Body of pancreas (tissue), 4 donors: ENCODE measurements at regions not wholly inside any gene's neighbourhood (a gene's known extent, or its start where the extent isn't known, plus 50 kb on each side); places are given as distances from the start of the nearest gene placed in this dataset.

Experiments
- ATAC-seq: fragments of 150-250 bp; one replicate; pipeline ENCODE4 v1.9.1; 2016
- DNase-seq, 4 donors: peaks; one replicate each; pipeline ENCODE4 v3.0.0-alpha.2; 2019
- H3K27ac ChIP-seq, 4 donors: fragments of 200-600 bp; sonication (generic); 1 replicate in 3 of 4; 2 replicates in 1 of 4; pipeline versions ENCODE4 v1.5.1 to v1.6.1; 2016 to 2019; ENCODE audit warnings: mild to moderate bottlenecking in 1 of 4, mixed read lengths in 1 of 4, moderate library complexity in 1 of 4
- H3K27me3 ChIP-seq, 2 donors: fragments of 200-600 bp; sonication (generic); one replicate each; pipeline ENCODE4 v1.6.0; 2016; ENCODE audit warnings: mild to moderate bottlenecking in 1 of 2
- H3K36me3 ChIP-seq, 2 donors: fragments of 200-600 bp; sonication (generic); replicated peaks in 1 of 2; 2 replicates each; pipeline ENCODE4 v1.5.1; 2016; ENCODE audit warnings: low read depth in 2 of 2; ENCODE audit not compliant: insufficient read depth in 1 of 2
- H3K4me1 ChIP-seq: fragments of 200-600 bp; sonication (generic); one replicate; pipeline ENCODE4 v1.6.0; 2016
- H3K4me3 ChIP-seq, 2 donors: fragments of 200-600 bp; sonication (generic); 1 replicate in 1 of 2; 2 replicates in 1 of 2; pipeline ENCODE4 v1.5.1; 2016 to 2019
- H3K9me3 ChIP-seq, 3 donors: fragments of 200-600 bp; sonication (generic); 1 replicate in 2 of 3; 2 replicates in 1 of 3; pipeline ENCODE4 v1.5.1; 2016
- CTCF ChIP-seq, 7 experiments: fragments of 450-650 bp in 4 of 7; fragments of 200-600 bp in 3 of 7; sonication (generic) in 3 of 7; IDR thresholded peaks; one replicate each; pipeline ENCODE4 v1.5.1; 2016 to 2019; ENCODE audit warnings: antibody characterized with exemption in 7 of 7
- POLR2A ChIP-seq, 3 donors: fragments of 450-650 bp; IDR thresholded peaks; one replicate each; pipeline ENCODE4 v1.6.1; 2016; ENCODE audit warnings: antibody characterized with exemption in 3 of 3, mild to moderate bottlenecking in 2 of 3
- WGBS, 2 donors: methylation state at CpG; one replicate each; pipeline ENCODE4 v1.1.5; 2017; 5-methylcytosine and 5-hydroxymethylcytosine counted together
- intact Hi-C: fragments of 100-400 bp; cut with DNase I; formaldehyde crosslinking; loops from one replicate; pipeline ENCODE4 v1.15.1; 2023

GRCh38 chr5:107047048-107047447 is 623.7 kb downstream of the EFNA5 start:
- no peak overlapping the region for H3K27ac ChIP-seq
- H3K4me3 ChIP-seq, result no peak overlapping the region
- H3K9me3 ChIP-seq, result no peaks in the 10 kb centered on the region
- ATAC-seq (no peak), DNase-seq (no peak)
- H3K27me3 ChIP-seq, result no peaks in the 10 kb centered on the region
- no peaks in the 10 kb centered on the region for H3K36me3 ChIP-seq
- no peaks in the 10 kb centered on the region for H3K4me1 ChIP-seq
- WGBS, 2 donors, result 62 to 63% methylated on average over 2 of the region's 2 CpGs
- TF ChIP-seq CTCF (IDR thresholded peaks at IDR 0.05) (no peak), POLR2A (IDR thresholded peaks at IDR 0.05) (no peak)
- intact Hi-C loops, result no loop called here

DNA sequence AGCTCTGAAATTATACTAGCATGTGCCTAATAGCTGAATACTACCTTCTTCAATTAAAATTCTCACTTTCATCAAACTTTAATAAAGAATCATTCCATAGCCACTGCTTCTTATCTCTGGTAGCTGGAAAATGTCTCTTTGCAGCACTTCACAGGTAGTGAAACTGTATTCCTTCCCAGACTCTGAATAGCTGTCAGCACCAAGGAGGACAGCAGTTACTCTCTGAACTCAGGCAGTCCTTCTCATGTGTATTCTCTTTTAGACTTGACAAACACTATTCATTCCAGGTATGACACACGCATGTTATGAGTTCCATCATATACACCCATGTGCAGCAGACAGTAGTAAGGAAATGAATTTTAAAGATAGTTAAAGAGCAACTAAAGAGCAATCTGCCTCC is 627.1 kb downstream of the EFNA5 start:
- no peak for TF ChIP-seq CTCF (IDR thresholded peaks at IDR 0.05)
- TF ChIP-seq POLR2A (IDR thresholded peaks at IDR 0.05), result no peak
- H3K27me3 ChIP-seq, result no peaks in the 10 kb centered on the region
- H3K4me3 ChIP-seq, result no peak overlapping the region
- DNase-seq (no peak), ATAC-seq (no peak)
- no peak overlapping the region for H3K27ac ChIP-seq
- no peaks in the 10 kb centered on the region for H3K4me1 ChIP-seq
- 88 to 100% methylated on average over 1 of the region's 1 CpG for WGBS, 2 donors
- H3K9me3 ChIP-seq, result no peaks in the 10 kb centered on the region
- intact Hi-C loops, result no loop called here
- no peaks in the 10 kb centered on the region for H3K36me3 ChIP-seq

GRCh38 chr5:107040907-107041306 is 629.8 kb downstream of the EFNA5 start:
- no peaks in the 10 kb centered on the region for H3K27me3 ChIP-seq
- TF ChIP-seq POLR2A (IDR thresholded peaks at IDR 0.05) (no peak), CTCF (IDR thresholded peaks at IDR 0.05) (no peak)
- no peaks in the 10 kb centered on the region for H3K4me1 ChIP-seq
- H3K27ac ChIP-seq, result no peak overlapping the region
- DNase-seq (no peak), ATAC-seq (no peak)
- H3K36me3 ChIP-seq, result no peaks in the 10 kb centered on the region
- H3K9me3 ChIP-seq, result no peaks in the 10 kb centered on the region
- H3K4me3 ChIP-seq, result no peak overlapping the region
- intact Hi-C loops, result no loop called here

GRCh38 chr5:107032629-107033028 is 638.1 kb downstream of the EFNA5 start:
- Histone ChIP-seq H3K4me3 (no peak overlapping the region), H3K9me3 (no peaks in the 10 kb centered on the region), H3K27me3 (no peaks in the 10 kb centered on the region), H3K4me1 (peaks cover 4% of the 10 kb centered on the region), H3K36me3 (no peaks in the 10 kb centered on the region), H3K27ac (no peak overlapping the region)
- no peak for ATAC-seq
- DNase-seq, result no peak
- intact Hi-C loops, result no loop called here
- TF ChIP-seq CTCF (IDR thresholded peaks at IDR 0.05), result no peak
- no peak for TF ChIP-seq POLR2A (IDR thresholded peaks at IDR 0.05)

DNA sequence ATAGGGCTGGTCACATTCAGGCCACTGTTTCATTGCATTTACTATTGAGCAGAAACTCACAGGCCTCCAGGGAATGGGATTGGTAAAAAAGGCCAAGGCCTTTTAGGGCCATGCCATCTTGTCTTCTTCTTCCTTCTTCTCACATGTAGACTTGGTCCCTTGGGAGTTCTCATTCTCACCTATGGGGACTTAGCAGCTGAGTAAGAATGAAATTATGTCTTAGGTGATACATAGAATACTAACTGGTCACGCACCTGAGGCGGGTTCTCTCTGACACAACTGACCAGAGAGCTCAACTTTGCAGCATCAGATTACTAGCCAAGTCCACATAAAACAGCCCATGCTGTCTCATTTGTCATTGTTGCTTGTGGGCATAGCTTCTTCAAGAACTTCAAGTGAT is 641.8 kb downstream of the EFNA5 start:
- no peaks in the 10 kb centered on the region for H3K36me3 ChIP-seq
- intact Hi-C loops, result no loop called here
- WGBS, 2 donors, result 96 to 100% methylated on average over 2 of the region's 2 CpGs
- no peak for DNase-seq
- H3K4me1 ChIP-seq, result peaks cover 4% of the 10 kb centered on the region
- ATAC-seq, result no peak
- TF ChIP-seq CTCF (IDR thresholded peaks at IDR 0.05), result no peak
- TF ChIP-seq POLR2A (IDR thresholded peaks at IDR 0.05), result no peak
- no peaks in the 10 kb centered on the region for H3K27me3 ChIP-seq
- no peak overlapping the region for H3K27ac ChIP-seq
- no peak overlapping the region for H3K4me3 ChIP-seq
- H3K9me3 ChIP-seq, result no peaks in the 10 kb centered on the region
